ENCODE measurements at regions not wholly inside any gene's neighbourhood (a gene's known extent, or its start where the extent isn't known, plus 50 kb on each side); places are given as distances from the start of the nearest gene placed in this dataset.

GRCh38 chr4:128715616-128716015 is 93.9 kb upstream of the JADE1 start:
- no peak for ATAC-seq (ENCODE audit: low FRiP score)
- no peak for DNase-seq (ENCODE audit: low spot score)
- TF ChIP-seq CTCF (IDR thresholded peaks at IDR 0.05) = no peak

GRCh38 chr4:128711361-128711760 is 98.1 kb upstream of the JADE1 start:
- DNase-seq (ENCODE audit: low spot score) = no peak
- no peak for TF ChIP-seq CTCF (IDR thresholded peaks at IDR 0.05)
- ATAC-seq (ENCODE audit: low FRiP score) = no peak

GRCh38 chr4:128709268-128709667 is 100.2 kb upstream of the JADE1 start:
- ATAC-seq (ENCODE audit: low FRiP score) (no peak), DNase-seq (ENCODE audit: low spot score) (no peak)
- no peak for TF ChIP-seq CTCF (IDR thresholded peaks at IDR 0.05)

GRCh38 chr4:128707864-128708263 is 101.6 kb upstream of the JADE1 start:
- ATAC-seq (ENCODE audit: low FRiP score) = no peak
- TF ChIP-seq CTCF (IDR thresholded peaks at IDR 0.05) = no peak
- DNase-seq (ENCODE audit: low spot score) = no peak

- no peak for TF ChIP-seq CTCF (IDR thresholded peaks at IDR 0.05)
Measured at GRCh38 chr4:128703948-128704347, 105.6 kb upstream of the JADE1 start.

GRCh38 chr4:128700659-128701350 is 108.7 kb upstream of the JADE1 start:
- TF ChIP-seq CTCF (IDR thresholded peaks at IDR 0.05) = no peak
- DNase-seq (ENCODE audit: low spot score) (no peak), ATAC-seq (ENCODE audit: low FRiP score) (no peak)

More at GRCh38 chr4:128703948-128704347, 105.6 kb upstream of the JADE1 start:
- ATAC-seq (ENCODE audit: low FRiP score) (no peak), DNase-seq (ENCODE audit: low spot score) (no peak)

- ATAC-seq (ENCODE audit: low FRiP score) (no peak), DNase-seq (ENCODE audit: low spot score) (no peak)
- no peak for TF ChIP-seq CTCF (IDR thresholded peaks at IDR 0.05)
Measured at GRCh38 chr4:128698386-128698785, 111.1 kb upstream of the JADE1 start.

Data from omental fat pad (tissue), 3 donors.